ENCODE measurements at regions not wholly inside any gene's neighbourhood (a gene's known extent, or its start where the extent isn't known, plus 50 kb on each side); places are given as distances from the start of the nearest gene placed in this dataset.

GRCh38 chr16:86378128-86378527, 132.2 kb upstream of the FOXF1 start:
- no peak for DNase-seq
- intact Hi-C loops (cut with micrococcal nuclease; ENCODE audit: unreplicated experiment) = no loop called here
- H3K27me3 ChIP-seq (ENCODE audit: insufficient read depth, low read depth) = peaks cover 99% of the 10 kb centered on the region
- no peaks in the 10 kb centered on the region for H3K9me3 ChIP-seq (ENCODE audit: insufficient read depth, low read depth)
- H3K27ac ChIP-seq = no peak overlapping the region
- no peaks in the 10 kb centered on the region for H3K36me3 ChIP-seq (ENCODE audit: low read depth)
- CTCF ChIA-PET = no interaction called here
- H3K4me2 ChIP-seq = no peak overlapping the region
- H2AFZ ChIP-seq = no peak overlapping the region
- no peak overlapping the region for H3K4me3 ChIP-seq
- POLR2A ChIA-PET (ENCODE audit: unreplicated experiment) = no interaction called here
- no peaks in the 10 kb centered on the region for H3F3A ChIP-seq (ENCODE audit: insufficient read depth, low read depth)
- H3K4me1 ChIP-seq (replicated peaks; ENCODE audit: insufficient read depth) = no peaks in the 10 kb centered on the region
- TF ChIP-seq EZH2 (IDR thresholded peaks at IDR 0.05; ENCODE audit: low read depth) = no peak
- TF ChIP-seq, protein P1, sequence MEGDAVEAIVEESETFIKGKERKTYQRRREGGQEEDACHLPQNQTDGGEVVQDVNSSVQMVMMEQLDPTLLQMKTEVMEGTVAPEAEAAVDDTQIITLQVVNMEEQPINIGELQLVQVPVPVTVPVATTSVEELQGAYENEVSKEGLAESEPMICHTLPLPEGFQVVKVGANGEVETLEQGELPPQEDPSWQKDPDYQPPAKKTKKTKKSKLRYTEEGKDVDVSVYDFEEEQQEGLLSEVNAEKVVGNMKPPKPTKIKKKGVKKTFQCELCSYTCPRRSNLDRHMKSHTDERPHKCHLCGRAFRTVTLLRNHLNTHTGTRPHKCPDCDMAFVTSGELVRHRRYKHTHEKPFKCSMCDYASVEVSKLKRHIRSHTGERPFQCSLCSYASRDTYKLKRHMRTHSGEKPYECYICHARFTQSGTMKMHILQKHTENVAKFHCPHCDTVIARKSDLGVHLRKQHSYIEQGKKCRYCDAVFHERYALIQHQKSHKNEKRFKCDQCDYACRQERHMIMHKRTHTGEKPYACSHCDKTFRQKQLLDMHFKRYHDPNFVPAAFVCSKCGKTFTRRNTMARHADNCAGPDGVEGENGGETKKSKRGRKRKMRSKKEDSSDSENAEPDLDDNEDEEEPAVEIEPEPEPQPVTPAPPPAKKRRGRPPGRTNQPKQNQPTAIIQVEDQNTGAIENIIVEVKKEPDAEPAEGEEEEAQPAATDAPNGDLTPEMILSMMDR (conservative IDR thresholded peaks at IDR 0.05) = no peak
- no peaks in the 10 kb centered on the region for H3K9me2 ChIP-seq (ENCODE audit: insufficient read depth)
- H4K20me1 ChIP-seq (ENCODE audit: insufficient read depth) = no peaks in the 10 kb centered on the region
- H3K79me2 ChIP-seq (ENCODE audit: low read depth) = no peaks in the 10 kb centered on the region
- BruUV-seq (replicated peaks) = no TSS peak

- no peak overlapping the region for H3K27ac ChIP-seq
- no peaks in the 10 kb centered on the region for H4K20me1 ChIP-seq (ENCODE audit: insufficient read depth)
- DNase-seq = no peak
- H3K4me1 ChIP-seq (replicated peaks; ENCODE audit: insufficient read depth) = no peaks in the 10 kb centered on the region
- intact Hi-C loops (cut with micrococcal nuclease; ENCODE audit: unreplicated experiment) = no loop called here
- TF ChIP-seq, protein P1 (conservative IDR thresholded peaks at IDR 0.05) = no peak
- no peak for TF ChIP-seq EZH2 (IDR thresholded peaks at IDR 0.05; ENCODE audit: low read depth)
- no peaks in the 10 kb centered on the region for H3K36me3 ChIP-seq (ENCODE audit: low read depth)
- no peak overlapping the region for H2AFZ ChIP-seq
- no peak overlapping the region for H3K4me2 ChIP-seq
- CTCF ChIA-PET = no interaction called here
- POLR2A ChIA-PET (ENCODE audit: unreplicated experiment) = no interaction called here
- H3K9me3 ChIP-seq (ENCODE audit: insufficient read depth, low read depth) = no peaks in the 10 kb centered on the region
- H3K27me3 ChIP-seq (ENCODE audit: insufficient read depth, low read depth) = peaks cover 99% of the 10 kb centered on the region
- no TSS peak for BruUV-seq (replicated peaks)
- no peaks in the 10 kb centered on the region for H3K9me2 ChIP-seq (ENCODE audit: insufficient read depth)
- no peaks in the 10 kb centered on the region for H3F3A ChIP-seq (ENCODE audit: insufficient read depth, low read depth)
- H3K4me3 ChIP-seq = no peak overlapping the region
- H3K79me2 ChIP-seq (ENCODE audit: low read depth) = no peaks in the 10 kb centered on the region
These were observed 131.4 kb upstream of the FOXF1 start for GRCh38 chr16:86378831-86379504.

GRCh38 chr16:86379505-86379846, 130.9 kb upstream of the FOXF1 start:
- Histone ChIP-seq H3K4me3 (no peak overlapping the region), H4K20me1 (ENCODE audit: insufficient read depth) (no peaks in the 10 kb centered on the region), H3K79me2 (ENCODE audit: low read depth) (no peaks in the 10 kb centered on the region), H3K4me1 (replicated peaks; ENCODE audit: insufficient read depth) (no peaks in the 10 kb centered on the region), H3F3A (ENCODE audit: insufficient read depth, low read depth) (no peaks in the 10 kb centered on the region), H3K27me3 (ENCODE audit: insufficient read depth, low read depth) (peaks cover 99% of the 10 kb centered on the region), H3K9me3 (ENCODE audit: insufficient read depth, low read depth) (no peaks in the 10 kb centered on the region), H3K4me2 (no peak overlapping the region), H3K27ac (no peak overlapping the region), H3K9me2 (ENCODE audit: insufficient read depth) (no peaks in the 10 kb centered on the region), H2AFZ (no peak overlapping the region), H3K36me3 (ENCODE audit: low read depth) (no peaks in the 10 kb centered on the region)
- ChIA-PET POLR2A (ENCODE audit: unreplicated experiment) (no interaction called here), CTCF (no interaction called here)
- TF ChIP-seq, protein P1 (conservative IDR thresholded peaks at IDR 0.05) = no peak
- TF ChIP-seq EZH2 (IDR thresholded peaks at IDR 0.05; ENCODE audit: low read depth) = no peak
- DNase-seq = no peak
- BruUV-seq (replicated peaks) = no TSS peak
- intact Hi-C loops (cut with micrococcal nuclease; ENCODE audit: unreplicated experiment) = no loop called here

All from PC-9 (cell line).